MM.1S (cell line): ENCODE measurements at regions not wholly inside any gene's neighbourhood (a gene's known extent, or its start where the extent isn't known, plus 50 kb on each side); places are given as distances from the start of the nearest gene placed in this dataset.

Source experiments
- EZH2 ChIP-seq: fragments of 300-600 bp; sonication (generic); optimal IDR thresholded peaks from 2 replicates; pipeline ENCODE3; 2017; ENCODE audit warnings: low read depth, mild to moderate bottlenecking, antibody characterized with exemption, low read length, mixed read lengths
- EZH2phosphoT487 ChIP-seq: fragments of 300-600 bp; sonication (generic); IDR thresholded peaks from 2 replicates; pipeline ENCODE4 v1.6.1; 2018; ENCODE audit warnings: antibody characterized with exemption, low read length
- TF ChIP-seq, protein P1 (sequence below): fragments of 300-600 bp; sonication (generic); IDR thresholded peaks from 2 replicates; pipeline ENCODE4 v1.5.1; 2016; ENCODE audit warnings: antibody characterized with exemption, low read length, mixed read lengths

- TF ChIP-seq, protein P1, sequence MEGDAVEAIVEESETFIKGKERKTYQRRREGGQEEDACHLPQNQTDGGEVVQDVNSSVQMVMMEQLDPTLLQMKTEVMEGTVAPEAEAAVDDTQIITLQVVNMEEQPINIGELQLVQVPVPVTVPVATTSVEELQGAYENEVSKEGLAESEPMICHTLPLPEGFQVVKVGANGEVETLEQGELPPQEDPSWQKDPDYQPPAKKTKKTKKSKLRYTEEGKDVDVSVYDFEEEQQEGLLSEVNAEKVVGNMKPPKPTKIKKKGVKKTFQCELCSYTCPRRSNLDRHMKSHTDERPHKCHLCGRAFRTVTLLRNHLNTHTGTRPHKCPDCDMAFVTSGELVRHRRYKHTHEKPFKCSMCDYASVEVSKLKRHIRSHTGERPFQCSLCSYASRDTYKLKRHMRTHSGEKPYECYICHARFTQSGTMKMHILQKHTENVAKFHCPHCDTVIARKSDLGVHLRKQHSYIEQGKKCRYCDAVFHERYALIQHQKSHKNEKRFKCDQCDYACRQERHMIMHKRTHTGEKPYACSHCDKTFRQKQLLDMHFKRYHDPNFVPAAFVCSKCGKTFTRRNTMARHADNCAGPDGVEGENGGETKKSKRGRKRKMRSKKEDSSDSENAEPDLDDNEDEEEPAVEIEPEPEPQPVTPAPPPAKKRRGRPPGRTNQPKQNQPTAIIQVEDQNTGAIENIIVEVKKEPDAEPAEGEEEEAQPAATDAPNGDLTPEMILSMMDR = no peak
- TF ChIP-seq EZH2 (no peak), EZH2phosphoT487 (no peak)
These were observed 272.2 kb upstream of the EMCN start for GRCh38 chr4:100789991-100790390.
